Calu3 (cell line): ENCODE measurements at regions not wholly inside any gene's neighbourhood (a gene's known extent, or its start where the extent isn't known, plus 50 kb on each side); places are given as distances from the start of the nearest gene placed in this dataset.

ENCODE experiments used
- BruUV-seq: library from RNA; stranded (reverse); fragments of 400-500 nt; replicated peaks from 2 replicates; lab custom pipeline; 2021; lab: Mats Ljungman, UMichigan
- CTCF ChIA-PET: fragments of 300-600 bp; sonication (Branson Sonifier 250); formaldehyde crosslinking; loops from one replicate; lab custom pipeline; 2022; ENCODE audit warnings: antibody characterized with exemption; lab: Charles Lee
- DNase-seq: peaks from one replicate; pipeline ENCODE4 v3.0.0; 2022
- H3K27ac Mint-ChIP-seq: one replicate; pipeline ENCODE4 v1.8.0; 2022; ENCODE audit warnings: mixed read lengths; ENCODE audit not compliant: unreplicated experiment
- H3K27me3 Mint-ChIP-seq: one replicate; pipeline ENCODE4 v1.8.0; 2022; ENCODE audit warnings: mixed read lengths; ENCODE audit not compliant: unreplicated experiment
- H3K36me3 Mint-ChIP-seq: one replicate; pipeline ENCODE4 v1.8.0; 2022; ENCODE audit warnings: mild to moderate bottlenecking, moderate library complexity, mixed read lengths; ENCODE audit not compliant: insufficient read depth, unreplicated experiment
- H3K4me1 Mint-ChIP-seq: one replicate; pipeline ENCODE4 v1.8.0; 2022; ENCODE audit warnings: mild to moderate bottlenecking, low read depth, mixed read lengths; ENCODE audit not compliant: unreplicated experiment
- H3K4me3 Mint-ChIP-seq: one replicate; pipeline ENCODE4 v1.8.0; 2022; ENCODE audit warnings: mild to moderate bottlenecking, low read depth, moderate library complexity, mixed read lengths; ENCODE audit not compliant: unreplicated experiment
- H3K9me3 Mint-ChIP-seq: one replicate; pipeline ENCODE4 v1.8.0; 2022; ENCODE audit warnings: low read depth, mixed read lengths; ENCODE audit not compliant: unreplicated experiment
- CTCF ChIP-seq: fragments of 200-600 bp; IDR thresholded peaks from one replicate; pipeline ENCODE4 v1.8.0; 2022; ENCODE audit warnings: antibody characterized with exemption; ENCODE audit not compliant: unreplicated experiment
- intact Hi-C: fragments of 100-400 bp; cut with micrococcal nuclease; formaldehyde crosslinking; loops from one replicate; pipeline ENCODE4 v1.10.0; 2022; ENCODE audit not compliant: unreplicated experiment

- no peaks in the 10 kb centered on the region for H3K4me1 Mint-ChIP-seq
- no peak overlapping the region for H3K4me3 Mint-ChIP-seq
- DNase-seq, result no peak
- H3K27ac Mint-ChIP-seq, result no peak overlapping the region
- no peak for TF ChIP-seq CTCF
- peaks cover 2% of the 10 kb centered on the region for H3K9me3 Mint-ChIP-seq
- H3K36me3 Mint-ChIP-seq, result no peaks in the 10 kb centered on the region
- intact Hi-C loops, result no loop called here
- H3K27me3 Mint-ChIP-seq, result peaks cover 14% of the 10 kb centered on the region
- CTCF ChIA-PET, result no interaction called here
- no TSS peak for BruUV-seq
Observed at GRCh38 chr6:4584801-4585200, 191.4 kb upstream of the CDYL start.

GRCh38 chr6:4582506-4583417, 193.4 kb upstream of the CDYL start:
- no peaks in the 10 kb centered on the region for H3K4me1 Mint-ChIP-seq
- CTCF ChIA-PET, result no interaction called here
- no peak overlapping the region for H3K27ac Mint-ChIP-seq

GRCh38 chr6:4581468-4582385, 194.5 kb upstream of the CDYL start:
- H3K4me3 Mint-ChIP-seq, result no peak overlapping the region
- no TSS peak for BruUV-seq
- H3K4me1 Mint-ChIP-seq, result no peaks in the 10 kb centered on the region
- intact Hi-C loops, result no loop called here
- H3K9me3 Mint-ChIP-seq, result peaks cover 2% of the 10 kb centered on the region
- H3K36me3 Mint-ChIP-seq, result no peaks in the 10 kb centered on the region
- no peak for TF ChIP-seq CTCF
- CTCF ChIA-PET, result no interaction called here
- no peaks in the 10 kb centered on the region for H3K27me3 Mint-ChIP-seq
- DNase-seq, result no peak
- no peak overlapping the region for H3K27ac Mint-ChIP-seq

More at GRCh38 chr6:4582506-4583417, 193.4 kb upstream of the CDYL start:
- H3K27me3 Mint-ChIP-seq, result peaks cover 6% of the 10 kb centered on the region
- no TSS peak for BruUV-seq
- TF ChIP-seq CTCF, result no peak
- intact Hi-C loops, result no loop called here
- H3K9me3 Mint-ChIP-seq, result peaks cover 2% of the 10 kb centered on the region
- no peaks in the 10 kb centered on the region for H3K36me3 Mint-ChIP-seq
- no peak for DNase-seq
- no peak overlapping the region for H3K4me3 Mint-ChIP-seq

GRCh38 chr6:4580361-4580760, 195.8 kb upstream of the CDYL start:
- Mint-ChIP-seq H3K4me1 (no peaks in the 10 kb centered on the region), H3K4me3 (no peak overlapping the region), H3K9me3 (peaks cover 2% of the 10 kb centered on the region), H3K36me3 (no peaks in the 10 kb centered on the region), H3K27me3 (peaks cover 10% of the 10 kb centered on the region), H3K27ac (no peak overlapping the region)
- BruUV-seq, result no TSS peak
- CTCF ChIA-PET, result no interaction called here
- no peak for DNase-seq
- no peak for TF ChIP-seq CTCF
- intact Hi-C loops, result no loop called here
